Endometrium (tissue), 2 donors: ENCODE measurements at regions not wholly inside any gene's neighbourhood (a gene's known extent, or its start where the extent isn't known, plus 50 kb on each side); places are given as distances from the start of the nearest gene placed in this dataset.

Experiments
- FAIRE-seq: peaks from 2 replicates; lab custom pipeline; 2012; peaks lifted over from hg19 to GRCh38; lab: Jason Lieb, UNC
- donor health status: control.
- donor health status: control.

DNA sequence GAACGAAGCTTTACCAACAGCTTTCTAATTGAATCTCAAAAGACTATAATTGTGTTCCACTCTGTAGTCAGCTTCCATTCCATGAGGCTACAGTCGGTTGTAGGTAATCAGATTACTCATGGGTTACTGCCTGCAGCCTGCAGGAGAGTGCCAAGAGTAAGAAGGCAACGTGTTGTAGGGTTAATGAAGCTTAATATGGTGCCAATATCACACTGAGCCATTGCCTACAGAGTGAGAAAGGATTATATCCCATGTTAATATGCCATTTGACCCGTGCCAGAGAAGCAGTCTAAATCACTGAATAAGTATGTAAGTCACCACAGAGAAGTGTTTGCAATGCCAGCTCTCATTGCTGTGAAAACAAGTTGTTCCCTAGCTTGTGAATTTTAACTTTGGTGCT, 734.5 kb upstream of the ACVR2A start:
- FAIRE-seq: no peak

DNA sequence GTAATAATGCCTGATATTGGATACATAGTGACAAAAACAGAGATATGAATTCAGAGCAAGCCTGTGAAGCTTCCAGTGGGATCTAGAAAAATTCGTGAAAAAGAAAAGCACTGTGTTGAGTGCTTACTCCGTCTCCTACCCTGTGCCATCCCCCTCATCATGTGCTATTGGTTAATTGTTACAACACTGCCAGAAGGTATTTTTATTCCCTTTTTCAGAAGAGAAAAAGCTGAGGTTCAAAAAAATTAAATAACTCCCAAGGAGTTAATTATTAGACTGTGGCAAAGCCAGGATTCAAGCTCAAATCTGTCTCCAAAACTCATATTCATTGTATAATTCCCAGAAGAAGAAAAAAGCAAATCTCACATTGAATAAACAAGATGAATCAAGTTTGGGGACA, 735.5 kb upstream of the ACVR2A start:
- FAIRE-seq: no peak

DNA sequence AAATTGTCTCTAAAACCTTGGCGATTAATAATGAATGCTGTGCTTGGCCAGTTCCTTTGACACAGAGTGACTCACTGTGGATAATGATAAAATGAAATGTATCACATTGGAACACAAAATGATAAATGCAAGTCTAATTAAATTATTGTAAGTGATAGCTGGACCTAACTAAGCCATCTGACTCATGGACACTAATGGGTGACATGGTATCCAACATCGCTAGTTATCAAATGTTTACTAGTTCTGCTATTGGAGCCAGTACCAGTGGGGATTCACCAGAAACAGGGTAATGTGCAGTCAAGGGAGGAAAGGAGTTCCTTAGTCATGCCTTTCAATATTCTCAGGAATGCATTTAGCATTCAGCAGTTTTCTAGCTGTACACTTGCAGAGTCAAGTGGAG, 736.3 kb upstream of the ACVR2A start:
- no peak for FAIRE-seq

DNA sequence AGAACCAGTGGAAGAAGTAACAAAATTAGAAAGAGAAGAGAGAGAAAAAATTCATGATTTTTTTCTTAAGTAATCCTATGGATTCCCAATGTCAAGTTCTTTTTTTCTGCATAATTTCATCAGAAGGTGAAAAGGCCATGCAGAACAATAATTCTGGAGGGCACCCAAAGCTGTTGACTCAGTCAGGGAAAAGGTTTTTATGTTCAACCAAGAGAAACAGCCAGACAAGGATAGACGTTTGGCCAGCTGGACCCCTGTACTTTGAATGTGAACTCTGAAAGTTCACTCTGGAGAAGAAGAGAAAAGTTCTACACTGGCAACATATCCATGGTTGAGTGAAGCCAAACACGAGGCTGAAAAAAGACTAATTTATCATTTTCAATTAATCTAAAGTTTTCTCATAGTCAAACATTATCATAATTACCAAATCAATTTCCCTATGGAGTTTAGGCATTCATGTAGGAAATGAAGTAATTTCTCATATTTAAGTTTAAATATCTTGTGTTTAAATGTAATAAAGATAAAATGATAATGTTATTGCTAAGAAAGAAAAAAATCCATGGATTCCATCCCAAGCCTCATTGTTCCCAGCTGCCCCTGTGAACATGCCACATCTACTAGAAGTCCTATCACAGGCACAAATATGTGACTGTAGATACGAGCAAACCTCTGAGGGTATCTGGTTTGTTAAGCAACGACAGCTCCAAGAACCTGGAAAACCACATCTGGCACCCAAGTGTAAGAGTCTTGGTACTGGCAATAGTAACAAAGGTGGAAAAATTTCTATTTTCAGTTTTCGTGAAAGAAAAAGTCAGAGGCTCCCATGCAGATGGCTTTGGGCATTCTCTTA, 742.7 kb upstream of the ACVR2A start:
- no peak for FAIRE-seq

DNA sequence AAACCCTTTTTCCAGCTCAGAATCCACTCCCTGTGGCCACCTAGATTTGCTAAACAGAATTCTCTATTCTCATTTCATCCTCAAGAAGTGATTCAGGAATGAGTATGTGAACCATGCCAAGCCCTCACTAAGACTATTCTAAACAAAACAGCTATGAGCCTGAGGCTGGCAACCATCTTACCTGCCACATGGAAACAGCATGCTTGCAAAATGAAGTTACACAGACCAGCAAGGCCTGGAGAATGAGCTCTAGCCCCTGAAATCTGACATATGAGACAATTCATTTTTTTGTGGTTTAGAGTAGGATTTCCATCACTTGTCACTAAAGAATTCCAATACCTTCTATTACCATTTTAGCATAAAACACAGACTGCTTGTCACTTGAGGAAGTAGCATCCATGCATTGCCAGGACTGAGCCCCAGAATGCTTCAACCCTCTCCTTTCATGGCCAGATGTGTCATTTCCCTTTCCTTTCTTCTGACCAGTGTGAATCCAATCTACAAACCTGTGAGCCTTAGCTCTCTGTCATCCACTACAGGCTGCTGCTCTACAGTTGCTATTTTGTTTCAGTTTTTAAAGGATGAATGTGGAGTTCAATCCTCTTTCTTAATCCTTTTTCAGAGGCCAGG, 744.3 kb upstream of the ACVR2A start:
- no peak for FAIRE-seq

DNA sequence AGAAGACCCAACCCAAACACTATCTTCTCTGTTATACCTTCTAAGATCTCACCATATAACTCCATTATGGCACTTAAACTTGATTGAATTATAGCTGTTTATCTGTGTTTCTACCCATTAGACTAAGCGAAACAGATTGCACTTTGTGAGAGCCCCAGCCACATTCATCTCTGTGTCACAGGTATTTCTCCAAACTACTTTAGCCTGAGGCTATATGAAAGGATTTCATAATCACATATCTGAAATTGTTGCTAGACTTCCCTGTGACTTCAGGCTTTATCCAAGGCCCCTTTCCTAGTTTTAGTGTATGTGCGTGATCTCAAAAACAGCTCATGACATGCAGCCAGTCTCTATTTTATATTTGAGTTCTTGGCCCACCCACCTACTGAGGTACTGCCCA, 745.0 kb upstream of the ACVR2A start:
- no peak for FAIRE-seq

DNA sequence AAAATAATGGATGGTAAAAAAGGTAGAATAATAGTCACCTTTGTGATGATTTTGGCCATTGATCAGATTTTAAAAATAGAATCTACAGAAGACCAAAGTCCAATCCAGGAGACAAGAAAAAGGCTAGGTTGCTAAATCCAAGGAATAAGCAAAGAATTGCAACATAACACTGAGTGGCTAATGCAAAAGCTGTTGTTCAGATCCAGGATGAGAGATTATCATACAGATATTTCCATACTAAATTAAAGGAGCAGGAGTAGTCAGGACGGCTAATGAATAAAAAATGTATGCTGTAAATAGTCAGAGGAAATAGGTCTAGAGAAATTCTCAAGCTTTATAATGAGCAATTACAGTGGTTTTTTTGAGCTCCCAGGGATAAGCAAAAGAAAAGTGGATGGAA, 745.9 kb upstream of the ACVR2A start:
- no peak for FAIRE-seq

DNA sequence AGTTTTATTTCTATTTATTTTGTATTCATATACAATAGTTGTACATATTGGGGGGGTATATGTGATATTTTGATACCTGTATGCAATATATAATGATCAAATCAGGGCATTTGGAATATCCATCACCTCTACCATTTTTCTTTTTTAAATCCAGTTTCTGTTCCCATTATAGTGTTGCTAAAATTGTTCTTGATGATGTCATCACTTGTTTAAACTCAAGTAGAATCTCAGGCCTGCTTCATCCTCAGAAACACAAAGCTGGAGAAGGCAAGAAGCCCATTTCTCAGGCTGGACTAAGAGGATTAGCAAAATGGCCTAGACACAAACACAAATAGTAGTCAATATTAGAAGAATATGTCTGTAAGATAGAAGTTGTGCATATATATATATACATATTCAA, 747.1 kb upstream of the ACVR2A start:
- FAIRE-seq: no peak

DNA sequence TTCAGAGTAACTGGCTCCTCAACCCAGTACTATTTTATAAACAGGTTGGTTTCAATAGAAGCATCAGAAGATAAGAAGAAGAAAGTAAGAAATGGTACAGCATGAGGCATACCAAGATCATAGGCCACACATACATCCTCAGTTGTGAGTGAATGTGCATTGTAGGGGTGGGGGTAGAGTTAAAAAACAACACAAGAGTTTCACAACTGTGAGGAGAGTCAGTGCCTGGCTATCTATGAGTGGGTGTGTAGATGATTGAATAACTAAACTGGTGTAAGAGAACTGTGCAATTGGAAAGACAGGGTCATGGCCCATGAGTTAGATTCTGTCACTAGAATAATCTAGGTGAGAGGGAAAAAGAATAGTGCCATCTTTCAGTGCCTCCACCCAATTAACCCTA, 748.2 kb upstream of the ACVR2A start:
- FAIRE-seq: no peak

DNA sequence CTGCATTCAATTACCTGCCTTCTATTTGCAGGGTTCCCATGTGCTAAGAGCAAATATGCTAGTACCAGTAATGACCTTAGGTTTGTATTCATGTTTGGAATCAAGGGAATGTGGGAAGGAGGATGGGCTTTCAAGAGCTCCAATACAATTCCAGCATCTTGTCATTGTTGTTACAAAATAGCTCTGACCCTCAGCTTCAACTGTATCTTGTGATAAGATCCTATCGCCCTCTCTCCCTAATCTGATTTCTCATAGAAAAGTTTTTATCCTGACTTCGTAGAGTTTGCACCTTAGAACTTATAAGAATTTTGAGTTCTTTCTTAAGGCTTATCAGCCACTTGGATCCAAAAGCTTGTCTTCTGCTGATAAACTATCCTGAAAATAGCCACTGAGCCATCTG, 749.5 kb upstream of the ACVR2A start:
- FAIRE-seq: no peak

DNA sequence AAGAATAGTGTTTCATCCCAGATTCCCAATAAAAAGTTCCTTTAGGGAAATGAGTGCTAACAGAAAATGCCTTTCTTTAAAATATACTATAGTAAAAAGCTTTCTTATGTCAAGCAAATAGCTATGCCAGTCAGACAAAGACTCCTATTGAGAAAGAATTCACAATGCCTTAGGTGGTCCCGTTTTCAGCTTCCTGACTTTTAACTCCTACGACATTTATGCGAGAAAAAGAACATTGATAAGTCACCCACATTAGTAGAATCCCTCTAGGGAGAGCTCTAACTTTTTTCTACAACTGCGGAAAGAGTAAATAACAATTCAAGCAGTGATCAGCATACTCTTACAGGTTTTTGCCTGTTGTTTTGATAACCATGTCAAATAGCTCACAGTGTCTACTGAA, 750.8 kb upstream of the ACVR2A start:
- FAIRE-seq: no peak

DNA sequence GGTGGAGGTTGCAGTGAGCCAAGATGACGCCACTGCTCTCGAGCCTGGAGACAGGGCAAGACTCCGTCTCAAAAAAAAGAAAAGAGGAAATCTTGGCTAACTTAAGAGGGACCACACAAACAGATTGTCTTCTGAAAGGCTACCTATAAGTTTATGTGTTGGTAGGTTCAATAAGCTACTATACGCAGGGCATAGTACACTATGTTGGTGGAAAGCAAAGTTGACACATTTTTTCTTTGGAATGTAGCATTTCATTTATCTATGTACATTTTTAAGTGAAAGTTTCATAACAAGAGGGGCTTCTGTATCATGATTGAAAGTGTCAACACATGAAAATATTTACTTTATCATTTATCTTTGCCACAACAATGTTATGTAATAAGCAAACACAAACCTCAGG, 752.6 kb upstream of the ACVR2A start:
- FAIRE-seq: no peak

DNA sequence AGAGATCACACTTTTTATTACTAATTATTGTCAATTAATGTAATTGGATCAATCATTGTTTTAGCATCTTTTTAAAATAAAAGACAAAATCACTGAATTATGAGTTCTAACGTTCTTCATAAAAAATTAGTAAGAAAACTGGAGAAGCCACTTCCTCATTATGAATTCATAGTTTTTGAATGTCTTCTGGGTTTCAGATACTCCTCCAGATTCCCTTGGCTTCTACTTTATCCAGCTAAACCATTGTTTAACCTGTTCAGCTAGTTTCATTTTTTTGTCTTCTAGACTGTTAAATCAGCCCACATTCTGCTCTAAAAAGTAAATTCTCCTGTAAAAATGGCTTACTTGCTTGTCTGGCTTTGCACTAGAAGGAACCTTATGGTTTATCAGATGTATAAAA, 753.4 kb upstream of the ACVR2A start:
- FAIRE-seq: no peak

DNA sequence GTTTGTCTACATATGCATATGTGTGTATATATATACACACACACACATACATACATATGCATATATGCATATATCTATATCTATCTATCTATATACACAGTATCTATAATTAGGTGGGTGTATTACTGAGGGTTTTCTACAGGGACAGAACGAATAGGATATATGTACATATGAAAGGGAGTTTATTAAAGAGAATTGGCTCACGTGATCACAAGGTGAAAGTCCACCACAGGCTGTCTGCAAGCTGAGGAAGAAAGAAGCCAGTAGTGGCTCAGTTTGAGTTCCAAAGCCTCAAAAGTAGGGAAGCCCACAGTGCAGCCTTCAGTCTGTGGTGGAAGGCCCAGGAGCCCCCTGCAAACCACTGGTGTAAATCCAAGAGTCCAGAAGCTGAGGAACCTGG, 756.0 kb upstream of the ACVR2A start:
- FAIRE-seq: no peak

DNA sequence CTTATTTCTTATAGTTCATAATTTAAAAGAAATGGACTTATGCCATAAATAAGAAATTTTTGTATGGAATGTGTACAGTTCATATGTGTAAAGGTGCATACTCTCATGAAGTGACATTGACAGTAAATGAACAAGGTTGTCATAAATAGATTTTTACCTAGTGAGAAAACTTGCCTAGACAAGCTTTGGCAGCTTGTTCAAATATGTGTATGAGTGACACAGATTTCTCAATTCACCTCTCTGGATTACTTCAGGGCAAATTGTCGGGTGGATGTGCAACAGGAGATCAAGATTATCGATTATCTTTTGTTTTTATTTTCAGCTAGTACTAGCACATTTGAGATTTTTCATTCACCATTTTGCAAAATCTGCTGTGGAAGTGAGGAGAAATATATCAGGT, 758.1 kb upstream of the ACVR2A start:
- no peak for FAIRE-seq

DNA sequence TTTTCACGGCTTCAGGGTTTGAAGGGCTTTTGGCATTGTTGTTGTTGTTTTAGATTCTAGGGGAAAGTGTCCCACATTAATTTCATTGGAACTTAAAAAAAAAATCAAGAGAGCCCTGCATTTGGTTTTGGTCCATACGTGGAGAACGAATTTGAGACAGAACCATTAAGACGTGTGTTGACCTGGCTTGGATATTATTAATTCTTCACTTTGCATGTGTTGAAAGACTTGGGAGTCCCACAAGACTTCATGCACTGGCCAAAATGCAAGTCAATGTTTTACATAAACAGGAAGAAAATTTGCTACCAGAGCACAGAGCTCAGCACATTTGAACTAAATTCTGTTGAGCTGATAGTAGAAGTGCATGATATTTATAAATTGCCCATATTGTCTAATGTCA, 761.2 kb upstream of the ACVR2A start:
- no peak for FAIRE-seq

DNA sequence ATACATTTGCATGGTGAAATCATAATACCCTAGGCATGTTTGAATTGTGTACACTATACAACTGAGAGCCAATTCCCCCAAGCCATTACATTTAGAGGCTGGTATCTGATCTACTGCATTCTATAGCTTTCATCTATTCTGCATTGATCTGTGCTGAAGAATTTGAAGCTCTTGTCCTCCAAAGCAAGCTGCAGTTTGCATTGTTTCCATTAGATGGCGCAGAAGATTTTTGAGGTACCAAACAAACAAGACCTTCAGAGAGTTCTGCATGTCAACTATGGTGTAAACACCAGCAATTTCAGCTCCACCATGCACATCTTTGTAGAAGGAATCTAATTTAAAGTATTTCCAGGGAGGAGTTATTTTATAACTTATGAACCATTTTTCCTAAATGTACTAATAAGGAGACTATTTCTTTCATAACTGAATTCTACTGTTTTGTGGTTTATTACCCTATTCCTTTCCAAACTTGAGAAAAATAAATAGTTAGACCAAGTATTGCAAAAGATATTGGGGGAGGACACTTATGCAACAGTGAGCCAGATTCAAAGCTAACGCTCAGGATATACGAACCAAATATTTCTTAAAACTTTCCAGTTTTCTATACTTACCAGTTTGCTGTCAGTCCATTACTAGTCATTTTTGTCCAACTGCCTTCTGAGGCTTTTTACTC, 761.8 kb upstream of the ACVR2A start:
- no peak for FAIRE-seq

DNA sequence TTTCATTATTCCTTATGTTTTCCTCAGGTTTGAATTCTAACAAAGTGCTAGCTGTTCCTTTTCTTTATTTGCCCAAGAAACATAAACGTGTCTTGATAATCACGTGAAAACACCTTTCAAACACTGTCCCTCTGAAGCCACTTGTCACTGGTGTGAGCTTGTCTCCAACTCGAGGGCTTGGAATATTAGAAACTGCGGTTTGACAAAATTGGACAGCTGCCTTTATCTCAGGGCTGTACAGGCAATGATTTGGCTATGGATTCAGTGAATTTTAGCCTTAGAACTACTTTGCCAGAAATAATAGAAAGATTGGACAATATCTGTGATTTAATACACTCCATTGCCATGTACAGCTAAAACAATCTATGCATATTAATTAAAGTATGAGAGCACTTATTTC, 763.0 kb upstream of the ACVR2A start:
- FAIRE-seq: no peak

DNA sequence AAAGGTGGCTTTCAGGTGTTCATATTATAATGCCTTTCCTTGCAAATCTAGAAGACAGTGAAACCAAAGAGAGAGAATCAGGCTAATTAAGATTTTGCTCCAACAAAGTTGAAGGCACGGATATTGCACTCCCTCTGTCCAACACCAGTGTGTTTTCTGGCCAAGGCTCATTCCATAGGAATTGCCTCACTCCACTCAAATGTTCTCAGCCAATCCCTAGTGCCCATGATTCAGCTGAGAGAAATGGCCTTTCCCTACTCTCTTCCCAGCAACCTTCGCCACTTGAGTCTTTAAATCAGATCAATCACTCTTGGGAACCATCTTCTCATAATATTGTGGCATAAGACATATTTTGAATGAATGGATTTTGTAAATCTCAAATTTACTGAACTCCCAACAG, 768.2 kb upstream of the ACVR2A start:
- FAIRE-seq: no peak

DNA sequence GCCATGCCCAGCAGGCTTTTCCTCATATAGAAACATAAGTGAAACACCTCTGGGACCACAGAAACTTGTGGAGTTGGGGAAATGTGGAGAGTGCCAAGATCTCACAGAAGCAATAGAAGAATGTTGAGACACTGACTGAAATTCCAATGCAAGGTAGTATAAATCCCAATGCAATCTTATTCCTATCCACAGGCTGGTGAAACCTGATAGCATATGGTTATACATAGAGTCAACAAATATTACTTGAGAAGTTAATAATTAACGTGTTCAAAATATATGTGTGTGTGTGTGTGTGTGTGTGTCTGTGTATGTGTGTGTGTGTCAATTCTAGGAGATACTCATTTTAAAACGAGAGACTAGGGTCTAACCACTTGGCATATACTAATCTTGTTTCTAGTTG, 776.8 kb upstream of the ACVR2A start:
- no peak for FAIRE-seq

DNA sequence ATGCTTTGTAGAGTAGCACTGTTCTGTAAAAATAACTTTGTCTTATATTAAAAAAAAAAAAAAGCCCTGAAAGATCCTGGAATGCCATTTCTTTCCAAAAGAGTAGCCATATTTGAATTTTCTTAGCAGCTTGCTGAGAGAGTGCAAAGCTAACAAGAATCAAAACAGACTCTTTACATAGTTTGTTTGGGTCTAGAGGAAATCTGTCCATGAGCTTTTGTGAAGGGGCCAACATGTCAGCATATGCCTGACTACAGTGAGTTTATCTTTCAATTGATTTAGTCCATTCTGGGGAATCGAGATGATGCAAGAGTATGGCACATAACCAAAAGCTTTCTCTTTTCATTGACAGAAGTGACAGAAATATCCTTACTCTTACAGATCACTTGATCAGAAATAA, 777.7 kb upstream of the ACVR2A start:
- FAIRE-seq: no peak

DNA sequence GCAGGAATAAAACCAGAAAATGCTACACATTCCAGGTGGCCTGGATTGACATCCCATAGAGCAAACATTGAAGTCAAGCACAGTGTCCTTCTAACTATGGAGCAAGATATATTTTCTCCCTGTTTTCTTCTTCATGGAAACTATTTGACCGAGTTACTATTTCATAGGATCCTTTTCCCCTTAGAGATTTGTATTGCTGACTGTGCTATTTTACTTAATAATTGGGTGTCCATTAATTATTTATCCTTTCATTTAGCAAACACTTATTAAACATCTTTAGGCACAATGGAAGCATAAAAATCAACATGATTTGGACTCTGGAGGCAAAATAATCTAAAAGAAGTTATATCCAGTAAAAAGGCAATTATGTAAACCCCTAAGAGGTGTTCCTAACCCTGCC, 782.8 kb upstream of the ACVR2A start:
- FAIRE-seq: no peak

DNA sequence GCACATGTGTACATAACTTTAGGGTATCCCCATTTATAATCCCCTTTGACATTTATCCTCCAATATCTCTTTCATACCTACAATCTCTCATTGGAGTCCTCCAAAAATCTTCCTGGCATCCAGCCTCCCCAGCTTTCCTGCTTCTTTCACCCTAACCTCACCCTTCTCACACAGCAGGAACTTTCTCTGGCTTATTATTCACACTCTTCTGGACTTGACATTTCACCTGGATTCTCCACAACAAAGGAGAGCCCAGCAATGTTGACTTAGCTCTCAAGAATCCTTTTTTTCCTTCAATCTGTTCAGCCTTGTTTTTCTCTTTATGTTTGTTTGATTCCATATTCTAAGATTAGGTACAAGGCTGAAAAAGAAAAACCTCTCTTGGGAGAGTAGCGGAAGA, 783.6 kb upstream of the ACVR2A start:
- no peak for FAIRE-seq
